AG10803 (cell line): ENCODE measurements at regions not wholly inside any gene's neighbourhood (a gene's known extent, or its start where the extent isn't known, plus 50 kb on each side); places are given as distances from the start of the nearest gene placed in this dataset.
"Not testable (repeated sequence)": the region's sequence is repeated elsewhere in the genome, so short reads cannot be mapped to it uniquely, and the experiment has no call there.

Experiments used
- DNase-seq: peaks from one replicate; pipeline ENCODE4 v3.0.0; 2010; ENCODE audit warnings: low read depth
- H3K4me3 ChIP-seq: 2 replicates; pipeline ENCODE4 v1.5.1; 2011; ENCODE audit warnings: mild to moderate bottlenecking, low read length, control low read depth
- CTCF ChIP-seq: conservative IDR thresholded peaks from 2 replicates; pipeline ENCODE4 v1.5.1; 2011; ENCODE audit warnings: mild to moderate bottlenecking, low read length, control low read depth, inconsistent platforms

- DNase-seq, result no peak
- no peak overlapping the region for H3K4me3 ChIP-seq
- no peak for TF ChIP-seq CTCF
Observed at GRCh38 chr16:88327561-88328312, 55.0 kb upstream of the ZNF469 start.

GRCh38 chr16:88328313-88328980 lies 54.3 kb upstream of the ZNF469 start:
- no peak overlapping the region for H3K4me3 ChIP-seq
- DNase-seq, result no peak
- no peak for TF ChIP-seq CTCF

GRCh38 chr16:88329726-88330700 lies 52.7 kb upstream of the ZNF469 start:
- no peak for TF ChIP-seq CTCF
- peak; percentile 43 for DNase-seq
- H3K4me3 ChIP-seq, result no peak overlapping the region

- H3K4me3 ChIP-seq, result no peak overlapping the region
- no peak for DNase-seq
- TF ChIP-seq CTCF, result no peak
Observed at GRCh38 chr16:88330971-88331890, 51.5 kb upstream of the ZNF469 start.

GRCh38 chr16:88331989-88332920 lies 50.5 kb upstream of the ZNF469 start:
- no peak for TF ChIP-seq CTCF
- DNase-seq, result peak; percentile 100
- no peak overlapping the region for H3K4me3 ChIP-seq

- DNase-seq, result peak; percentile 80
- H3K4me3 ChIP-seq, result not testable (repeated sequence)
Observed at GRCh38 chr16:88332921-88333825, 49.6 kb upstream of the ZNF469 start.
